ENCODE measurements at regions not wholly inside any gene's neighbourhood (a gene's known extent, or its start where the extent isn't known, plus 50 kb on each side); places are given as distances from the start of the nearest gene placed in this dataset.

- H3K27ac ChIP-seq (ENCODE audit: low read depth in 2 of 2, low read length in 1 of 2): no peak overlapping the region
- CTCF ChIA-PET: no interaction called here
- TF ChIP-seq YY1 (IDR thresholded peaks at IDR 0.05; ENCODE audit: low read depth) (no peak), FOXM1 (IDR thresholded peaks at IDR 0.05; ENCODE audit: low read depth) (no peak), PBX3 (IDR thresholded peaks at IDR 0.05) (no peak), MEF2A (IDR thresholded peaks at IDR 0.05; ENCODE audit: borderline replicate concordance, low read depth) (no peak), RFX5 (IDR thresholded peaks at IDR 0.05; ENCODE audit: low read length) (no peak)
- TF ChIP-seq, protein P1, sequence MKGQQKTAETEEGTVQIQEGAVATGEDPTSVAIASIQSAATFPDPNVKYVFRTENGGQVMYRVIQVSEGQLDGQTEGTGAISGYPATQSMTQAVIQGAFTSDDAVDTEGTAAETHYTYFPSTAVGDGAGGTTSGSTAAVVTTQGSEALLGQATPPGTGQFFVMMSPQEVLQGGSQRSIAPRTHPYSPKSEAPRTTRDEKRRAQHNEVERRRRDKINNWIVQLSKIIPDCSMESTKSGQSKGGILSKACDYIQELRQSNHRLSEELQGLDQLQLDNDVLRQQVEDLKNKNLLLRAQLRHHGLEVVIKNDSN (IDR thresholded peaks at IDR 0.05; ENCODE audit: borderline replicate concordance, low read depth): no peak
- H3K4me2 ChIP-seq: no peak overlapping the region
- no peaks in the 10 kb centered on the region for H3K9me3 ChIP-seq
- no peaks in the 10 kb centered on the region for H4K20me1 ChIP-seq (ENCODE audit: insufficient read depth)
- H3F3A ChIP-seq (replicated peaks; ENCODE audit: insufficient read depth): no peaks in the 10 kb centered on the region
- no peak overlapping the region for H3K9ac ChIP-seq
- no peaks in the 10 kb centered on the region for H3K79me2 ChIP-seq (ENCODE audit: insufficient read depth)
- no peaks in the 10 kb centered on the region; the same call in none of the 2 replicates for H3K27me3 ChIP-seq (ENCODE audit: insufficient read depth)
- peaks cover 0 to 2% of the 10 kb centered on the region in 2 experiments; a peak in 1 of 4 replicates for H3K4me1 ChIP-seq (ENCODE audit: control insufficient read depth in 1 of 2, insufficient read depth in 2 of 2, low read depth in 1 of 2, low read length in 1 of 2)
- WGBS (ENCODE audit: low lambda C conversion rate): 18% methylated on average over 6 of the region's 6 CpGs
- POLR2A ChIA-PET: no interaction called here
- no peak overlapping the region for H3K4me3 ChIP-seq (ENCODE audit: low read depth in 2 of 2, low read length in 1 of 2)
- no peaks in the 10 kb centered on the region for H3K9me2 ChIP-seq
- H2AFZ ChIP-seq (ENCODE audit: low read depth): no peak overlapping the region
- DNase-seq: no peak
- no peaks in the 10 kb centered on the region for H3K36me3 ChIP-seq (replicated peaks in 1 of 2; ENCODE audit: control insufficient read depth in 1 of 2, insufficient read depth in 2 of 2, low read length in 1 of 2)
These were observed 114.0 kb upstream of the SLC35G4 start for GRCh38 chr18:11495441-11495840.

DNA sequence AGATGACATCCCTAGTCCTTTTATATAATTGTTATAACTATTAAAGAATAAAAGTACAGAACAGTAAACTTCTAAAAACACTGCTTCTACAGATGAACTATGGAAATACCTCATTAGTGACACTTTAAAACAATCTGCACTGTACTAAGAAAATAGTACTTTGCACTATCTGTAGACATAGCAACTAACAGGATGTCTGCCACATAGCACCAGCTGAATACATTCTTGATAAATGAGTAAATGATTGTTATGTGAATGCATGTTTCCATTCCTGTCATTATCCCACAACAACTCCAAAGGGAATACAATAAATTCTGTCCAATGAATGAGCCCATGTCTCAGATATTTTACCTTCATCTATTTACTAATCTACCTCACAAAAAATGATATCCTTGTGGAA, 115.3 kb upstream of the SLC35G4 start:
- H3K4me2 ChIP-seq: no peak overlapping the region
- H3K27ac ChIP-seq (ENCODE audit: low read depth in 2 of 2, low read length in 1 of 2): no peak overlapping the region
- no peaks in the 10 kb centered on the region for H3F3A ChIP-seq (replicated peaks; ENCODE audit: insufficient read depth)
- TF ChIP-seq TCF12 (IDR thresholded peaks at IDR 0.05) (no peak), GABPA (IDR thresholded peaks at IDR 0.05; ENCODE audit: low read depth) (no peak), EP300 (IDR thresholded peaks at IDR 0.05; ENCODE audit: borderline replicate concordance in 1 of 2, low read depth in 1 of 2, low read length in 1 of 2) (no peak), MEF2A (IDR thresholded peaks at IDR 0.05; ENCODE audit: borderline replicate concordance, low read depth) (no peak), TEAD4 (IDR thresholded peaks at IDR 0.05; ENCODE audit: borderline replicate concordance, insufficient read depth) (no peak), NRF1 (IDR thresholded peaks at IDR 0.05; ENCODE audit: low read depth, low read length) (no peak)
- TF ChIP-seq, protein P2, sequence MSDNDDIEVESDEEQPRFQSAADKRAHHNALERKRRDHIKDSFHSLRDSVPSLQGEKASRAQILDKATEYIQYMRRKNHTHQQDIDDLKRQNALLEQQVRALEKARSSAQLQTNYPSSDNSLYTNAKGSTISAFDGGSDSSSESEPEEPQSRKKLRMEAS (IDR thresholded peaks at IDR 0.05; ENCODE audit: low read depth): no peak
- no peak for DNase-seq
- ChIA-PET CTCF (no interaction called here), POLR2A (no interaction called here)
- no peaks in the 10 kb centered on the region for H3K79me2 ChIP-seq (ENCODE audit: insufficient read depth)
- no peak overlapping the region for H3K4me3 ChIP-seq (ENCODE audit: low read depth in 2 of 2, low read length in 1 of 2)
- H3K9ac ChIP-seq: no peak overlapping the region
- H3K9me3 ChIP-seq: no peaks in the 10 kb centered on the region
- H3K36me3 ChIP-seq (replicated peaks in 1 of 2; ENCODE audit: control insufficient read depth in 1 of 2, insufficient read depth in 2 of 2, low read length in 1 of 2): no peaks in the 10 kb centered on the region
- no peaks in the 10 kb centered on the region; the same call in none of the 2 replicates for H3K27me3 ChIP-seq (ENCODE audit: insufficient read depth)
- H3K4me1 ChIP-seq (ENCODE audit: control insufficient read depth in 1 of 2, insufficient read depth in 2 of 2, low read depth in 1 of 2, low read length in 1 of 2): no peaks in the 10 kb centered on the region
- no peak overlapping the region for H2AFZ ChIP-seq (ENCODE audit: low read depth)
- no peaks in the 10 kb centered on the region for H3K9me2 ChIP-seq
- H4K20me1 ChIP-seq (ENCODE audit: insufficient read depth): no peaks in the 10 kb centered on the region
